ENCODE measurements at regions not wholly inside any gene's neighbourhood (a gene's known extent, or its start where the extent isn't known, plus 50 kb on each side); places are given as distances from the start of the nearest gene placed in this dataset.

GRCh38 chr19:30202060-30202600, 170.1 kb upstream of the ZNF536 start:
- intact Hi-C loops (cut with DNase I), result no loop called here
- DNase-seq, result no peak

GRCh38 chr19:30204721-30205120, 167.5 kb upstream of the ZNF536 start:
- intact Hi-C loops (cut with DNase I), result no loop called here
- no peak for DNase-seq

GRCh38 chr19:30206187-30206586, 166.0 kb upstream of the ZNF536 start:
- intact Hi-C loops (cut with DNase I), result no loop called here
- DNase-seq, result no peak

- intact Hi-C loops (cut with DNase I), result no loop called here
- no peak for DNase-seq
These were observed 164.8 kb upstream of the ZNF536 start for GRCh38 chr19:30207357-30207756.

GRCh38 chr19:30208436-30209060, 163.6 kb upstream of the ZNF536 start:
- no peak for DNase-seq
- intact Hi-C loops (cut with DNase I), result no loop called here

- no peak for DNase-seq
- intact Hi-C loops (cut with DNase I), result no loop called here
These were observed 162.3 kb upstream of the ZNF536 start for GRCh38 chr19:30209617-30210600.

GRCh38 chr19:30212574-30212973, 159.6 kb upstream of the ZNF536 start:
- intact Hi-C loops (cut with DNase I), result no loop called here
- no peak for DNase-seq

GRCh38 chr19:30214651-30215051, 157.5 kb upstream of the ZNF536 start:
- no peak for DNase-seq
- intact Hi-C loops (cut with DNase I), result no loop called here

GRCh38 chr19:30215248-30215647, 156.9 kb upstream of the ZNF536 start:
- intact Hi-C loops (cut with DNase I), result no loop called here
- DNase-seq, result no peak

- intact Hi-C loops (cut with DNase I), result no loop called here
- no peak for DNase-seq
These were observed 155.7 kb upstream of the ZNF536 start for GRCh38 chr19:30216453-30216852.

GRCh38 chr19:30217461-30217860, 154.7 kb upstream of the ZNF536 start:
- intact Hi-C loops (cut with DNase I), result no loop called here
- no peak for DNase-seq

GRCh38 chr19:30219702-30220101, 152.5 kb upstream of the ZNF536 start:
- intact Hi-C loops (cut with DNase I), result loop anchor here (10.0 kb wide), 1 partner anchor 255 kb away; no protein-coding TSS in a partner anchor
- no peak for DNase-seq

GRCh38 chr19:30221176-30221575, 151.0 kb upstream of the ZNF536 start:
- DNase-seq, result peak in 1 of 10 donors; percentile 20
- intact Hi-C loops (cut with DNase I), result loop anchor here (10.0 kb wide), 1 partner anchor 256 kb away; no protein-coding TSS in a partner anchor

GRCh38 chr19:30222428-30222873, 149.7 kb upstream of the ZNF536 start:
- intact Hi-C loops (cut with DNase I), result loop anchor here (10.0 kb wide), 1 partner anchor 258 kb away; no protein-coding TSS in a partner anchor
- peak in 2 of 10 donors; percentile 62 to 91 for DNase-seq

GRCh38 chr19:30222992-30223865, 149.0 kb upstream of the ZNF536 start:
- intact Hi-C loops (cut with DNase I), result loop anchor here (10.0 kb wide), 1 partner anchor 258 kb away; no protein-coding TSS in a partner anchor
- peak in 1 of 10 donors; percentile 86 for DNase-seq

- DNase-seq, result no peak
- intact Hi-C loops (cut with DNase I), result loop anchor here (1.0 to 10.0 kb wide), 2 partner anchors 178 to 259 kb away; no protein-coding TSS in a partner anchor
These were observed 148.1 kb upstream of the ZNF536 start for GRCh38 chr19:30223866-30224688.

GRCh38 chr19:30224689-30225606, 147.2 kb upstream of the ZNF536 start:
- peak in 5 of 10 donors; percentile 28 to 89 (median 57) for DNase-seq
- intact Hi-C loops (cut with DNase I), result loop anchor here (1.0 to 10.0 kb wide), 4 partner anchors 179 to 427 kb away; no protein-coding TSS in a partner anchor

All from posterior cingulate gyrus (tissue), 11 donors.